Smooth muscle cell (in vitro differentiated cells): ENCODE measurements at regions not wholly inside any gene's neighbourhood (a gene's known extent, or its start where the extent isn't known, plus 50 kb on each side); places are given as distances from the start of the nearest gene placed in this dataset.

Experiments used
- DNase-seq: peaks from one replicate; lab custom pipeline; 2025; ENCODE audit not compliant: unreplicated experiment; lab: John Stamatoyannopoulos, UW
- H2AFZ ChIP-seq: fragments of 200-600 bp; sonication (generic); 2 replicates; pipeline ENCODE4 v1.6.0; 2016; ENCODE audit warnings: antibody characterized with exemption, low read depth, mild to moderate bottlenecking
- H3F3A ChIP-seq: fragments of 200-600 bp; sonication (generic); 2 replicates; pipeline ENCODE4 v1.6.0; 2017; ENCODE audit warnings: antibody characterized with exemption, low read depth
- H3K27ac ChIP-seq: fragments of 200-600 bp; sonication (generic); 2 replicates; pipeline ENCODE4 v1.5.1; 2016; ENCODE audit warnings: low read depth, mild to moderate bottlenecking
- H3K27me3 ChIP-seq: fragments of 200-600 bp; sonication (generic); 2 replicates; pipeline ENCODE4 v1.6.1; 2016; ENCODE audit warnings: low read depth, mild to moderate bottlenecking
- H3K36me3 ChIP-seq: fragments of 200-600 bp; sonication (generic); 2 replicates; pipeline ENCODE4 v1.5.1; 2016; ENCODE audit warnings: low read depth
- H3K4me1 ChIP-seq: fragments of 200-600 bp; sonication (generic); 2 replicates; pipeline ENCODE4 v1.5.1; 2016; ENCODE audit warnings: low read depth
- H3K4me2 ChIP-seq: fragments of 200-600 bp; sonication (generic); 2 replicates; pipeline ENCODE4 v1.6.0; 2016; ENCODE audit warnings: mild to moderate bottlenecking
- H3K4me3 ChIP-seq: fragments of 200-600 bp; sonication (generic); 2 replicates; pipeline ENCODE4 v1.5.1; 2016; ENCODE audit warnings: mild to moderate bottlenecking
- H3K79me2 ChIP-seq: fragments of 200-600 bp; sonication (generic); 2 replicates; pipeline ENCODE4 v1.6.0; 2016; ENCODE audit warnings: low read depth, mild to moderate bottlenecking
- H3K9ac ChIP-seq: fragments of 200-600 bp; sonication (generic); 2 replicates; pipeline ENCODE4 v1.6.0; 2016; ENCODE audit warnings: low read depth
- H3K9me3 ChIP-seq: fragments of 200-600 bp; sonication (generic); replicated peaks from 2 replicates; pipeline ENCODE4 v1.5.1; 2016; ENCODE audit warnings: low read depth
- H4K20me1 ChIP-seq: fragments of 200-600 bp; sonication (generic); 2 replicates; pipeline ENCODE4 v1.6.0; 2016; ENCODE audit warnings: low read depth
- WGBS: methylation state at CpG from one replicate; pipeline ENCODE4 v1.1.7; 2016; ENCODE audit warnings: low lambda C conversion rate; 5-methylcytosine and 5-hydroxymethylcytosine counted together
- TF ChIP-seq, protein P1 (sequence below): fragments of 200-600 bp; sonication (generic); IDR thresholded peaks from 2 replicates; pipeline ENCODE4 v1.5.1; 2017; ENCODE audit warnings: borderline replicate concordance, mild to moderate bottlenecking, antibody characterized with exemption; ENCODE audit not compliant: insufficient read depth, poor library complexity, severe bottlenecking

DNA sequence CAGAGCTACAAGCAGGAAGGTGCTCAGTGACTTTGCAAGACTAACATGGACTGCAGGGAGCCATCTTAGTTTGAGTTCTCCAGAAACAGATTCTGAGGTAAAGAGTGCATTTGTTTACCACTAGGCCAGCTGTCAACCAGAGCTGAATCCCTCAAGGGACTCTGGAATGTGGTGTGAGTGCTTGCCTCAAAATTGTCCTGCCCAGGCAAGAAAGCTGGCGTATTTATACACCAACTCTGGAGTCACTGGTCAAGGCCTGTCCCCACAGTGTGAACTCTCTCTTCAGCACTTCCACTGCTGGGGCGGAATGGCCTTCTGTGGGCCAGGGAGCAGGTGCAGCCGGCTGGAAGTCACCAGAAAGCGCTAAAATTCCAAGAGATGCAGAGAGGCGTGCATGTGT lies 139.2 kb upstream of the TBCA start:
- TF ChIP-seq, protein P1, sequence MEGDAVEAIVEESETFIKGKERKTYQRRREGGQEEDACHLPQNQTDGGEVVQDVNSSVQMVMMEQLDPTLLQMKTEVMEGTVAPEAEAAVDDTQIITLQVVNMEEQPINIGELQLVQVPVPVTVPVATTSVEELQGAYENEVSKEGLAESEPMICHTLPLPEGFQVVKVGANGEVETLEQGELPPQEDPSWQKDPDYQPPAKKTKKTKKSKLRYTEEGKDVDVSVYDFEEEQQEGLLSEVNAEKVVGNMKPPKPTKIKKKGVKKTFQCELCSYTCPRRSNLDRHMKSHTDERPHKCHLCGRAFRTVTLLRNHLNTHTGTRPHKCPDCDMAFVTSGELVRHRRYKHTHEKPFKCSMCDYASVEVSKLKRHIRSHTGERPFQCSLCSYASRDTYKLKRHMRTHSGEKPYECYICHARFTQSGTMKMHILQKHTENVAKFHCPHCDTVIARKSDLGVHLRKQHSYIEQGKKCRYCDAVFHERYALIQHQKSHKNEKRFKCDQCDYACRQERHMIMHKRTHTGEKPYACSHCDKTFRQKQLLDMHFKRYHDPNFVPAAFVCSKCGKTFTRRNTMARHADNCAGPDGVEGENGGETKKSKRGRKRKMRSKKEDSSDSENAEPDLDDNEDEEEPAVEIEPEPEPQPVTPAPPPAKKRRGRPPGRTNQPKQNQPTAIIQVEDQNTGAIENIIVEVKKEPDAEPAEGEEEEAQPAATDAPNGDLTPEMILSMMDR = no peak
- Histone ChIP-seq H3K79me2 (no peaks in the 10 kb centered on the region), H3K9me3 (no peaks in the 10 kb centered on the region), H4K20me1 (no peaks in the 10 kb centered on the region), H3K9ac (no peak overlapping the region), H3F3A (no peaks in the 10 kb centered on the region), H3K4me2 (no peak overlapping the region), H3K36me3 (no peaks in the 10 kb centered on the region), H3K27me3 (peaks cover 8% of the 10 kb centered on the region), H3K4me1 (peaks cover 3% of the 10 kb centered on the region), H3K27ac (no peak overlapping the region), H3K4me3 (no peak overlapping the region), H2AFZ (no peak overlapping the region)
- DNase-seq = no peak
- 99% methylated on average over 5 of the region's 5 CpGs for WGBS

DNA sequence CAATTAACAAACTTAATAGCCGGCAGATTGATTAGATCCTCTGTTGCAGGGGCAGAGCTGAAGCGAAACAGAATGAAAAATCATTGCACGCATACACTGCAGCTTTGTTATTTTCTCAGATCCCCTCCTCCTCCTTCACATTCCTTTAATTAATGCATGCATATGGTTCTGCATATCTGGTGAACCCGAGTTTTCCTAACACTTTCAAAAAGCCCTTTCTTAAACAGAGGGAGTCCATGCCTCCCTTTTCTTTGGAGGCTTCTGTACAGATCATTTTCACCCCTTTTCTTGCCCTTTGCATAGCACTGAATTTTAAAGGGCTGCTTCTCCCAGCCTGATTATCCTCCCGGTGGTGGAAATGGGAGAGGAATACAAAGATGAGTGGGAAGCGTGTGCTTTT lies 136.6 kb upstream of the TBCA start:
- Histone ChIP-seq H3K27ac (no peak overlapping the region), H3K27me3 (peaks cover 8% of the 10 kb centered on the region), H3K4me2 (no peak overlapping the region), H3K36me3 (no peaks in the 10 kb centered on the region), H3K9me3 (no peaks in the 10 kb centered on the region), H2AFZ (no peak overlapping the region), H3K79me2 (no peaks in the 10 kb centered on the region), H3K4me1 (no peaks in the 10 kb centered on the region), H3K4me3 (no peak overlapping the region), H4K20me1 (no peaks in the 10 kb centered on the region), H3F3A (no peaks in the 10 kb centered on the region), H3K9ac (no peak overlapping the region)
- 76% methylated on average over 6 of the region's 6 CpGs for WGBS
- no peak for DNase-seq
- TF ChIP-seq, protein P1 = no peak

DNA sequence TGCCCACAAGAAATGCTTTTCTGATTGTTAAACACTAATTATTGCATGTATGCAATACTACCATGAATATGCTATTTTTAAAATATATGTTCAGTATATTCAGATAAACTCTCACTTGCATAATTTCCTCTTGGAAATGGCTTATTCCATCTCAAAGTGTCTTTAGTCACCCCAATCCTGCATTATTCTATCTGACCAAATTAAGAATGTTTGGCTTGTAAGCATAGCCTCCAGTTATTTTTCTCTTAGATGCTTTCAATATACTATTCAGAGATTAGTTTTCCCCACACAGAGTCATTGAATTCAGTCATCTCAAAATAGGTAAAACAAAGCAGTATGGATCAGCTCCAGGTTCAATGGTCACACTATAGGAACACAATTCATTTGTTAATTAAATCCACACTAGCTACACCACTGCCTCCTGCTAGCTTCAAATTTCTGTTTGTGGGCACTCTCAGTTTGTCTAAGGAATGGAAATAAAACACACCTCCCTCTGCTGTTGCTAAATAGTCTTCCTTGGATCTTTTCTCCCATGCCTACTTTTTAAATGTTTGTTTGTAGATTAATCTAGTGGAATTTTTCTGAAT lies 134.6 kb upstream of the TBCA start:
- Histone ChIP-seq H3K27me3 (peaks cover 8% of the 10 kb centered on the region), H3K4me2 (no peak overlapping the region), H3K79me2 (no peaks in the 10 kb centered on the region), H3K9ac (no peak overlapping the region), H3F3A (no peaks in the 10 kb centered on the region), H3K9me3 (no peaks in the 10 kb centered on the region), H4K20me1 (no peaks in the 10 kb centered on the region), H3K4me1 (no peaks in the 10 kb centered on the region), H3K4me3 (no peak overlapping the region), H2AFZ (no peak overlapping the region), H3K36me3 (no peaks in the 10 kb centered on the region), H3K27ac (no peak overlapping the region)
- DNase-seq = no peak
- TF ChIP-seq, protein P1 = no peak

DNA sequence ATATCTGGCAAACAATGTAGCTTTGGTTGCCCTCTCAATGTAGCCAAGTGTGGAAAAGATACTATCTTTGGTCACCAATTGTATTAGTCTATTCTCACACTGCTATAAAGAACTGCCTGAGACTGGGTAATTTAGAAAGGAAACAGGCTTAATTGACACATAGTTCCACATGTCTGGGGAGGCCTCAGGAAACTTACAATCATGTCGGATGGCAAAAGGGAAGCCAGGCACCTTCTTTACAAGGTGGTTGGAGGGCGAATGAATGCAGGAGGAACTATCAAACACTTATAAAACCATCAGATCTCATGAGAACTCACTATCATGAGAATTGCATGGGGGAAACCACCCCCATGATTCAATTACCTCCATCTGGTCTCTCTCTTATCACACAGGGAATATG lies 133.1 kb upstream of the TBCA start:
- Histone ChIP-seq H3K27me3 (peaks cover 8% of the 10 kb centered on the region), H2AFZ (no peak overlapping the region), H3K79me2 (no peaks in the 10 kb centered on the region), H3K9me3 (no peaks in the 10 kb centered on the region), H4K20me1 (no peaks in the 10 kb centered on the region), H3K4me1 (no peaks in the 10 kb centered on the region), H3K4me3 (no peak overlapping the region), H3K4me2 (no peak overlapping the region), H3K36me3 (no peaks in the 10 kb centered on the region), H3F3A (no peaks in the 10 kb centered on the region), H3K9ac (no peak overlapping the region), H3K27ac (no peak overlapping the region)
- 90% methylated on average over 2 of the region's 2 CpGs for WGBS
- DNase-seq = no peak
- TF ChIP-seq, protein P1 = no peak
